Heart left ventricle (tissue), 16 donors: ENCODE measurements at regions not wholly inside any gene's neighbourhood (a gene's known extent, or its start where the extent isn't known, plus 50 kb on each side); places are given as distances from the start of the nearest gene placed in this dataset.

Experiments
- ATAC-seq, 4 donors: fragments of 200-7000 bp; cut with Tn5 transposase; one replicate each; pipeline ENCODE4 v1.9.1; 2020 to 2022; ENCODE audit warnings: moderate library complexity in 4 of 4, mild to moderate bottlenecking in 3 of 4, moderate number of reproducible peaks in 1 of 4
- DNase-seq, 5 donors: peaks; one replicate each; pipeline ENCODE4 v3.0.0-alpha.2; 2020
- H3K27ac ChIP-seq, 12 donors: fragments of 200-600 bp; sonication (generic) in 4 of 12; one replicate each; pipeline versions ENCODE4 v1.5.0 to v1.8.0; 2016 to 2022; ENCODE audit warnings: mild to moderate bottlenecking in 2 of 12
- H3K27me3 ChIP-seq, 9 donors: fragments of 200-600 bp; sonication (generic) in 2 of 9; one replicate each; pipeline versions ENCODE4 v1.5.1 to v1.8.0; 2016 to 2022; ENCODE audit warnings: mild to moderate bottlenecking in 3 of 9
- H3K36me3 ChIP-seq, 9 donors: fragments of 200-600 bp; sonication (generic) in 2 of 9; one replicate each; pipeline versions ENCODE4 v1.5.0 to v1.8.0; 2018 to 2022; ENCODE audit warnings: mild to moderate bottlenecking in 2 of 9
- H3K4me1 ChIP-seq, 12 donors: fragments of 200-600 bp; sonication (generic) in 4 of 12; one replicate each; pipeline versions ENCODE4 v1.5.0 to v1.8.0; 2016 to 2022; ENCODE audit warnings: mild to moderate bottlenecking in 3 of 12
- H3K4me3 ChIP-seq, 12 donors: fragments of 200-600 bp; sonication (generic) in 4 of 12; one replicate each; pipeline versions ENCODE4 v1.5.0 to v1.8.0; 2017 to 2022; ENCODE audit warnings: mild to moderate bottlenecking in 9 of 12, moderate library complexity in 4 of 12
- H3K9me3 ChIP-seq, 12 donors: fragments of 200-600 bp; sonication (generic) in 4 of 12; one replicate each; pipeline versions ENCODE4 v1.5.0 to v1.8.0; 2016 to 2022; ENCODE audit warnings: mild to moderate bottlenecking in 1 of 12
- CTCF ChIP-seq, 12 donors: fragments of 200-600 bp; sonication (generic) in 4 of 12; IDR thresholded peaks; one replicate each; pipeline versions ENCODE4 v1.5.0 to v1.8.0; 2018 to 2022; ENCODE audit warnings: antibody characterized with exemption in 12 of 12, mild to moderate bottlenecking in 5 of 12
- POLR2A ChIP-seq, 2 donors: fragments of 450-650 bp; IDR thresholded peaks; one replicate each; pipeline ENCODE4 v1.6.1; 2017; ENCODE audit warnings: antibody characterized with exemption in 2 of 2, mild to moderate bottlenecking in 2 of 2, moderate library complexity in 2 of 2
- WGBS, 4 donors: extraction: QIAGEN DNeasy Blood & Tissue Kit in 2 of 4; methylation state at CpG; one replicate each; pipeline versions ENCODE4 v1.1.5 to v1.1.7; 2013 to 2018; 5-methylcytosine and 5-hydroxymethylcytosine counted together
- intact Hi-C, 10 donors: fragments of 100-400 bp; cut with DNase I; formaldehyde crosslinking; loops; one replicate each; pipeline versions ENCODE4 v1.11.1 to v1.14.2; 2022
- donor health status: ischemic (EF 13 %, LVEDD 7.1; RV severe dilation, severe dysfunction).
- donor health status: healthy with polysubstance abuse.
- donor health status: DM: no; HTN: yes; CAD: no.
- donor health status: DM: no; HTN: no; CAD: no.
- donor health status: ischemic (EF 25% LVEDD 6.9; RV normal size, moderate dysfunction).
- donor health status: ischemic (EF 25% LVEDD 5.7; RV mildly dilated, moderate dysfunction).
- donor health status: healthy.
- donor health status: DM: yes; HTN: yes; CAD: no.
- donor health status: ischemic (EF 35%, LVEDD 5.7; RV mildly dilated, moderate dysfunction).
- donor health status: nonischemic (EF 11% LVEDD 7.7; RV severe dilation, severe dysfunction).
- donor health status: DM: yes; HTN: yes; CAD: no.
- donor health status: PGD.
- donor health status: ischemic (EF 29% LVEDD 5.4; RV normal size, mild dysfunction).
- donor health status: nonischemic (EF 23%, LVEDD 6.1; RV moderate dilation, normal function).

GRCh38 chr10:56991591-56992069, 630.6 kb upstream of the ZWINT start:
- H3K4me1 ChIP-seq: no peaks in the 10 kb centered on the region
- intact Hi-C loops: no loop called here
- no peak overlapping the region for H3K27ac ChIP-seq
- no peak for DNase-seq
- TF ChIP-seq CTCF (IDR thresholded peaks at IDR 0.05) (no peak), POLR2A (IDR thresholded peaks at IDR 0.05) (no peak)
- H3K27me3 ChIP-seq: no peaks in the 10 kb centered on the region
- no peak for ATAC-seq
- no peak overlapping the region for H3K4me3 ChIP-seq
- no peaks in the 10 kb centered on the region for H3K36me3 ChIP-seq
- H3K9me3 ChIP-seq: peaks cover 0 to 9% (median 0%) of the 10 kb centered on the region in 12 donors
- WGBS, 4 donors: 41 to 65% (median 63%) methylated on average over 3 of the region's 3 CpGs

GRCh38 chr10:56975513-56975912, 614.5 kb upstream of the ZWINT start:
- peaks cover 0 to 2% (median 0%) of the 10 kb centered on the region in 12 donors for H3K9me3 ChIP-seq
- no peak overlapping the region for H3K4me3 ChIP-seq
- H3K27ac ChIP-seq: no peak overlapping the region
- H3K36me3 ChIP-seq: no peaks in the 10 kb centered on the region
- ATAC-seq (no peak), DNase-seq (no peak)
- H3K4me1 ChIP-seq: no peaks in the 10 kb centered on the region
- H3K27me3 ChIP-seq: no peaks in the 10 kb centered on the region
- TF ChIP-seq POLR2A (IDR thresholded peaks at IDR 0.05) (no peak), CTCF (IDR thresholded peaks at IDR 0.05) (no peak)
- 67 to 77% (median 74%) methylated on average over 2 of the region's 2 CpGs for WGBS, 4 donors
- intact Hi-C loops: no loop called here

GRCh38 chr10:56973766-56974165, 612.7 kb upstream of the ZWINT start:
- no peak for DNase-seq
- Histone ChIP-seq H3K4me1 (no peaks in the 10 kb centered on the region), H3K4me3 (no peak overlapping the region), H3K9me3 (no peaks in the 10 kb centered on the region), H3K36me3 (no peaks in the 10 kb centered on the region), H3K27ac (no peak overlapping the region), H3K27me3 (no peaks in the 10 kb centered on the region)
- TF ChIP-seq POLR2A (IDR thresholded peaks at IDR 0.05): no peak
- TF ChIP-seq CTCF (IDR thresholded peaks at IDR 0.05): no peak
- no peak for ATAC-seq
- intact Hi-C loops: no loop called here

- no peak overlapping the region for H3K27ac ChIP-seq
- no peaks in the 10 kb centered on the region for H3K36me3 ChIP-seq
- WGBS, 4 donors: 64 to 79% (median 70%) methylated on average over 2 of the region's 2 CpGs
- no peak for DNase-seq
- TF ChIP-seq CTCF (IDR thresholded peaks at IDR 0.05) (no peak), POLR2A (IDR thresholded peaks at IDR 0.05) (no peak)
- no peaks in the 10 kb centered on the region for H3K27me3 ChIP-seq
- no peak overlapping the region for H3K4me3 ChIP-seq
- H3K4me1 ChIP-seq: no peaks in the 10 kb centered on the region
- ATAC-seq: no peak
- peaks cover 0 to 11% (median 0%) of the 10 kb centered on the region in 12 donors for H3K9me3 ChIP-seq
- intact Hi-C loops: no loop called here
These were observed 582.2 kb upstream of the ZWINT start for GRCh38 chr10:56943221-56943755.
